K562 (cell line): ENCODE measurements at regions not wholly inside any gene's neighbourhood (a gene's known extent, or its start where the extent isn't known, plus 50 kb on each side); places are given as distances from the start of the nearest gene placed in this dataset.

Experiments used
- ATAC-seq: fragments of 200-7000 bp; cut with Tn5 transposase; 3 replicates; pipeline ENCODE4 v1.9.1; 2020; ENCODE audit warnings: moderate library complexity
- BruUV-seq: library from RNA; stranded (reverse); fragments of 400-500 nt; replicated peaks from 2 replicates; lab custom pipeline; 2021; lab: Mats Ljungman, UMichigan
- CTCF ChIA-PET: fragments of 300-600 bp; formaldehyde crosslinking; extraction: SDS; loops from one replicate; lab custom pipeline; 2021; ENCODE audit warnings: low intra/inter-chr PET ratio; lab: Yijun Ruan, JAX
- POLR2A ChIA-PET: fragments of 300-600, 350-650 bp; sonication (Branson Sonifier 250); formaldehyde crosslinking; extraction: SDS; loops from one replicate; lab custom pipeline; 2021; ENCODE audit warnings: antibody characterized with exemption, inconsistent platforms; lab: Yijun Ruan, JAX
- DNase-seq, 4 experiments: peaks; one replicate each; pipeline versions ENCODE4 v3.0.0 to v3.0.0-alpha.2; 2011 to 2018; ENCODE audit warnings: low spot score in 3 of 4, mixed read lengths in 3 of 4; ENCODE audit errors: extremely low read depth in 1 of 4
- FAIRE-seq: peaks from 2 replicates; lab custom pipeline; 2011; peaks lifted over from hg19 to GRCh38; lab: Jason Lieb, UNC
- H2AFZ ChIP-seq: 2 replicates; pipeline ENCODE4 v1.6.0; 2011; ENCODE audit warnings: low read depth, low read length, control low read depth, inconsistent platforms
- H3K27ac ChIP-seq: fragments of 200-600 bp; 3 replicates; pipeline ENCODE4 v1.8.0; 2011; ENCODE audit warnings: low read depth, mild to moderate bottlenecking, control low read depth, inconsistent platforms, low read length, moderate library complexity, mixed read lengths; ENCODE audit errors: extremely low read depth
- H3K27me3 ChIP-seq, 2 experiments: fragments of 300-600 bp in 1 of 2; 2 replicates in 1 of 2; 3 replicates in 1 of 2; pipeline versions ENCODE4 v1.6.0 to v1.8.0; 2011; ENCODE audit warnings: inconsistent platforms in 2 of 2, low read length in 2 of 2, mild to moderate bottlenecking in 1 of 2, mixed read lengths in 1 of 2, moderate library complexity in 1 of 2; ENCODE audit not compliant: control insufficient read depth in 2 of 2, insufficient read depth in 2 of 2
- H3K36me3 ChIP-seq: fragments of 300-600 bp; 3 replicates; pipeline ENCODE4 v1.8.0; 2011; ENCODE audit warnings: mild to moderate bottlenecking, low read length, inconsistent platforms; ENCODE audit not compliant: control insufficient read depth, insufficient read depth
- H3K4me1 ChIP-seq, 2 experiments: fragments of 200-600 bp in 1 of 2; replicated peaks in 1 of 2; 2 replicates in 1 of 2; 3 replicates in 1 of 2; pipeline versions ENCODE4 v1.5.1 to v1.8.0; 2011; ENCODE audit warnings: inconsistent platforms in 2 of 2, low read length in 2 of 2, mild to moderate bottlenecking in 1 of 2, mixed read lengths in 1 of 2, moderate library complexity in 1 of 2; ENCODE audit not compliant: control insufficient read depth in 2 of 2, insufficient read depth in 2 of 2
- H3K4me2 ChIP-seq: 2 replicates; pipeline ENCODE4 v1.6.1; 2011; ENCODE audit warnings: low read length, control low read depth, inconsistent platforms, mixed read lengths; ENCODE audit not compliant: insufficient read depth
- H3K4me3 ChIP-seq: fragments of 200-600 bp; sonication (generic), shearing (Covaris generic); 2 replicates; pipeline ENCODE4 v1.5.1; 2016; ENCODE audit warnings: control low read depth, inconsistent platforms
- H3K79me2 ChIP-seq: fragments of 200-600 bp; 3 replicates; pipeline ENCODE4 v1.8.0; 2011; ENCODE audit warnings: low read length, inconsistent platforms; ENCODE audit not compliant: control insufficient read depth, insufficient read depth
- H3K9ac ChIP-seq, 2 experiments: 2 replicates each; pipeline versions ENCODE4 v1.6.0 to v1.6.1; 2011; ENCODE audit warnings: low read depth in 2 of 2, low read length in 2 of 2, control low read depth in 1 of 2, inconsistent platforms in 1 of 2, mild to moderate bottlenecking in 1 of 2, mixed read lengths in 1 of 2; ENCODE audit not compliant: insufficient read depth in 1 of 2
- H3K9me1 ChIP-seq: one replicate; pipeline ENCODE4 v1.6.0; 2011; ENCODE audit warnings: inconsistent platforms, mild to moderate bottlenecking, low read length, moderate library complexity; ENCODE audit not compliant: control insufficient read depth, insufficient read depth
- H3K9me3 ChIP-seq: replicated peaks from 2 replicates; pipeline ENCODE4 v1.5.1; 2011; ENCODE audit warnings: low read depth, low read length, inconsistent platforms; ENCODE audit not compliant: control insufficient read depth, insufficient read depth
- H4K20me1 ChIP-seq: replicated peaks from 2 replicates; pipeline ENCODE4 v1.6.1; 2011; ENCODE audit warnings: low read length, inconsistent platforms, mixed read lengths; ENCODE audit not compliant: control insufficient read depth, insufficient read depth
- ARHGAP35 ChIP-seq: fragments of 450-650 bp; IDR thresholded peaks from 2 replicates; pipeline ENCODE4 v1.6.1; 2018; ENCODE audit not compliant: partially characterized antibody
- ARID3A ChIP-seq: IDR thresholded peaks from 2 replicates; pipeline ENCODE4 v1.6.1; 2012; ENCODE audit warnings: low read depth, low read length, improper control_type of control experiment, borderline replicate concordance
- BACH1 ChIP-seq: fragments of 200-800 bp; sonication (Bioruptor generic); IDR thresholded peaks from 2 replicates; pipeline ENCODE4 v1.6.1; 2016; ENCODE audit warnings: missing genetic modification characterization, missing compliant biosample characterization
- BRCA1 ChIP-seq, 2 experiments: fragments of 450-650 bp in 1 of 2; sonication (generic) in 1 of 2; formaldehyde crosslinking in 1 of 2; IDR thresholded peaks; 2 replicates each; pipeline versions ENCODE4 v1.5.0 to v1.6.1; 2017 to 2020; ENCODE audit warnings: mild to moderate bottlenecking in 1 of 2, missing genetic modification reagents in 1 of 2
- CBFA2T2 ChIP-seq: fragments of 450-650 bp; conservative IDR thresholded peaks from 2 replicates; pipeline ENCODE4 v1.6.1; 2017; ENCODE audit warnings: mild to moderate bottlenecking
- CXXC5 ChIP-seq: fragments of 250-450 bp; sonication (Bioruptor Pico); IDR thresholded peaks from 2 replicates; pipeline ENCODE4 v1.8.0; 2022; ENCODE audit warnings: inconsistent platforms, mild to moderate bottlenecking, moderate library complexity
- NFATC3 ChIP-seq: fragments of 450-650 bp; IDR thresholded peaks from 2 replicates; pipeline ENCODE4 v1.6.1; 2017; ENCODE audit warnings: mild to moderate bottlenecking
- RBM14 ChIP-seq: fragments of 200-400 bp; formaldehyde crosslinking; IDR thresholded peaks from 2 replicates; pipeline ENCODE4 v1.6.1; 2018; ENCODE audit warnings: low read depth, mild to moderate bottlenecking, low read length, moderate library complexity, borderline replicate concordance; ENCODE audit not compliant: insufficient read depth
- SAFB ChIP-seq: fragments of 200-400 bp; formaldehyde crosslinking; IDR thresholded peaks from 2 replicates; pipeline ENCODE4 v1.6.1; 2017; ENCODE audit warnings: low read depth, low read length, borderline replicate concordance
- TOE1 ChIP-seq, 2 experiments: fragments of 450-650 bp in 1 of 2; sonication (generic) in 1 of 2; formaldehyde crosslinking in 1 of 2; IDR thresholded peaks; 2 replicates each; pipeline versions ENCODE4 v1.7.1 to v1.8.0; 2016 to 2022; ENCODE audit warnings: borderline replicate concordance in 2 of 2, mild to moderate bottlenecking in 2 of 2, antibody characterized with exemption in 1 of 2, inconsistent platforms in 1 of 2, low read depth in 1 of 2, missing genetic modification reagents in 1 of 2, moderate library complexity in 1 of 2
- ZBTB49 ChIP-seq: sonication (generic); formaldehyde crosslinking; IDR thresholded peaks from 2 replicates; pipeline ENCODE4 v1.8.0; 2022; ENCODE audit warnings: missing genetic modification reagents, mild to moderate bottlenecking, borderline replicate concordance
- ZNF224 ChIP-seq: sonication (generic); formaldehyde crosslinking; IDR thresholded peaks from 2 replicates; pipeline ENCODE4 v1.8.0; 2022; ENCODE audit warnings: mild to moderate bottlenecking, missing genetic modification reagents
- ZNF695 ChIP-seq: fragments of 450-650 bp; formaldehyde crosslinking; IDR thresholded peaks from 2 replicates; pipeline ENCODE4 v1.4.0; 2020; ENCODE audit warnings: mild to moderate bottlenecking, moderate library complexity
- WGBS: fragments of 100-300 bp; shearing (Covaris generic); methylation state at CpG from one replicate; pipeline ENCODE4 v1.1.6; 2016; ENCODE audit warnings: low coverage, mixed read lengths; ENCODE audit not compliant: insufficient coverage; ENCODE audit errors: missing lambda C conversion rate; 5-methylcytosine and 5-hydroxymethylcytosine counted together
- in situ Hi-C: fragments of 300-500 bp; cut with MboI; formaldehyde crosslinking; loops from 4 replicates; pipeline ENCODE4 v1.15.0; 2018; ENCODE audit warnings: inconsistent platforms, mixed read lengths
- intact Hi-C: fragments of 100-400 bp; cut with micrococcal nuclease; formaldehyde crosslinking; loops from 2 replicates; pipeline ENCODE4 v1.14.2; 2022

GRCh38 chr2:4528773-4529172 lies 825.4 kb downstream of the DCDC2C start:
- Histone ChIP-seq H3K9me3 (0 out of 2 replicates have a peak, but pooled peaks cover 1% of the 10 kb centered on the region), H3K9me1 (no peaks in the 10 kb centered on the region), H4K20me1 (no peaks in the 10 kb centered on the region), H2AFZ (no peak overlapping the region), H3K27ac (no peak overlapping the region), H3K4me3 (no peak overlapping the region), H3K4me2 (no peak overlapping the region), H3K27me3 (no peaks in the 10 kb centered on the region), H3K4me1 (no peaks in the 10 kb centered on the region), H3K9ac (no peak overlapping the region), H3K79me2 (no peaks in the 10 kb centered on the region), H3K36me3 (no peaks in the 10 kb centered on the region)
- TF ChIP-seq ZNF695 (CRISPR knock-in tag) (no peak), RBM14 (no peak), ARHGAP35 (no peak), CXXC5 (no peak), ZBTB49 (CRISPR knock-in tag) (no peak), NFATC3 (no peak), CBFA2T2 (no peak), ZNF224 (CRISPR knock-in tag) (no peak), TOE1 (IDR thresholded peaks at IDR 0.05; ENCODE audit: borderline replicate concordance) (no peak), TOE1 (CRISPR knock-in tag; IDR thresholded peaks at IDR 0.05; ENCODE audit: borderline replicate concordance, low read depth) (no peak), BACH1 (tag) (no peak), ARID3A (no peak), BRCA1 (IDR thresholded peaks at IDR 0.05) (no peak), BRCA1 (CRISPR knock-in tag; IDR thresholded peaks at IDR 0.05) (no peak), SAFB (no peak)
- in situ Hi-C loops: no loop called here
- ChIA-PET POLR2A (no interaction called here), CTCF (no interaction called here)
- ATAC-seq (no peak), FAIRE-seq (no peak), DNase-seq (no peak)
- BruUV-seq: no TSS peak
- intact Hi-C loops: no loop called here
- WGBS: 0% methylated on average over 3 of the region's 3 CpGs
